ENCODE measurements at regions not wholly inside any gene's neighbourhood (a gene's known extent, or its start where the extent isn't known, plus 50 kb on each side); places are given as distances from the start of the nearest gene placed in this dataset.

DNA sequence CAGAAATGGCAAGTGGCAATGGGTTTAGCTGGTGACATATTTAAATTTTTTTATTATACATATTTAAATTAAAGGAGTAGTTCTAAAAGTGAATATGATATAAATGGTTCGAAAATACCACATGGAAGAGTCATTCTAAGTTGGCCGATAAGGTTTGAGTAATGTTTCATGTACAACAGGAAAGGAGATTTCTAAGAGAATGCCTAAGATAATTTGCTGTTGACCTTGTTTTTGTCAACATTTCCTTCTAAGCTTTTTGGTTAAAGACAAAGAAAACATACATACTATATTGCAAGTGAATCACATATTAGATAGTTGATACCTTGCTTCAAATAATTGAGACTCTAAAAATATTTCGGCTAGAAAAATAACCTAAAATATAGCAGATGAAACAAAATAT lies 526.6 kb upstream of the SLIT2 start (continued):
- TF ChIP-seq, protein P1, sequence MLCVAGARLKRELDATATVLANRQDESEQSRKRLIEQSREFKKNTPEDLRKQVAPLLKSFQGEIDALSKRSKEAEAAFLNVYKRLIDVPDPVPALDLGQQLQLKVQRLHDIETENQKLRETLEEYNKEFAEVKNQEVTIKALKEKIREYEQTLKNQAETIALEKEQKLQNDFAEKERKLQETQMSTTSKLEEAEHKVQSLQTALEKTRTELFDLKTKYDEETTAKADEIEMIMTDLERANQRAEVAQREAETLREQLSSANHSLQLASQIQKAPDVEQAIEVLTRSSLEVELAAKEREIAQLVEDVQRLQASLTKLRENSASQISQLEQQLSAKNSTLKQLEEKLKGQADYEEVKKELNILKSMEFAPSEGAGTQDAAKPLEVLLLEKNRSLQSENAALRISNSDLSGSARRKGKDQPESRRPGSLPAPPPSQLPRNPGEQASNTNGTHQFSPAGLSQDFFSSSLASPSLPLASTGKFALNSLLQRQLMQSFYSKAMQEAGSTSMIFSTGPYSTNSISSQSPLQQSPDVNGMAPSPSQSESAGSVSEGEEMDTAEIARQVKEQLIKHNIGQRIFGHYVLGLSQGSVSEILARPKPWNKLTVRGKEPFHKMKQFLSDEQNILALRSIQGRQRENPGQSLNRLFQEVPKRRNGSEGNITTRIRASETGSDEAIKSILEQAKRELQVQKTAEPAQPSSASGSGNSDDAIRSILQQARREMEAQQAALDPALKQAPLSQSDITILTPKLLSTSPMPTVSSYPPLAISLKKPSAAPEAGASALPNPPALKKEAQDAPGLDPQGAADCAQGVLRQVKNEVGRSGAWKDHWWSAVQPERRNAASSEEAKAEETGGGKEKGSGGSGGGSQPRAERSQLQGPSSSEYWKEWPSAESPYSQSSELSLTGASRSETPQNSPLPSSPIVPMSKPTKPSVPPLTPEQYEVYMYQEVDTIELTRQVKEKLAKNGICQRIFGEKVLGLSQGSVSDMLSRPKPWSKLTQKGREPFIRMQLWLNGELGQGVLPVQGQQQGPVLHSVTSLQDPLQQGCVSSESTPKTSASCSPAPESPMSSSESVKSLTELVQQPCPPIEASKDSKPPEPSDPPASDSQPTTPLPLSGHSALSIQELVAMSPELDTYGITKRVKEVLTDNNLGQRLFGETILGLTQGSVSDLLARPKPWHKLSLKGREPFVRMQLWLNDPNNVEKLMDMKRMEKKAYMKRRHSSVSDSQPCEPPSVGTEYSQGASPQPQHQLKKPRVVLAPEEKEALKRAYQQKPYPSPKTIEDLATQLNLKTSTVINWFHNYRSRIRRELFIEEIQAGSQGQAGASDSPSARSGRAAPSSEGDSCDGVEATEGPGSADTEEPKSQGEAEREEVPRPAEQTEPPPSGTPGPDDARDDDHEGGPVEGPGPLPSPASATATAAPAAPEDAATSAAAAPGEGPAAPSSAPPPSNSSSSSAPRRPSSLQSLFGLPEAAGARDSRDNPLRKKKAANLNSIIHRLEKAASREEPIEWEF (IDR thresholded peaks at IDR 0.05; ENCODE audit: insufficient replicate concordance, low read depth, low read length) = no peak
- TF ChIP-seq SMC3 (IDR thresholded peaks at IDR 0.05; ENCODE audit: borderline replicate concordance, low read length) (no peak), EZH2 (IDR thresholded peaks at IDR 0.05; ENCODE audit: borderline replicate concordance, control insufficient read depth, low read depth, low read length) (no peak), IKZF2 (IDR thresholded peaks at IDR 0.05) (no peak), KAT2A (conservative IDR thresholded peaks at IDR 0.05; ENCODE audit: control insufficient read depth, low read depth, low read length) (no peak), MEF2A (IDR thresholded peaks at IDR 0.05; ENCODE audit: insufficient read depth, low read depth, low read length) (no peak), HDAC6 (IDR thresholded peaks at IDR 0.05; ENCODE audit: unreplicated experiment) (no peak)

DNA sequence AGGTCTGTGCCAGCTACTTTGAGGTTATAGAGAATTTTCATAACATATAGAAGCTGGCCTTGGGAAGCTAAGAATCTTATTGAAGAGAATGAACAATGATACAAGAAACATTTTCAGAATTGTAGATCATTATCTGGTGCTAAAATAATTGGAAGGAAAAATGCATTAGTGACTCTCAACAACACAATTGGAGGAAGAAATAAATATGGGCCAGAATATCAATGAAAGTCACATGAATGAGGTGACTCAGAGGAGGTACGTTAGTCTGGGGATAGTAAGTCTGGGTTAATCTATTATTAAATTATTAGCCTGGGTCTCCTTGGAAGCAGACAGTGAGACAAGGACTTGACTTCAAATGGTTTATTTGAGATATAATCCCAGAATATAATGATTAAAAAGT lies 529.3 kb upstream of the SLIT2 start:
- H4K20me1 ChIP-seq (ENCODE audit: control insufficient read depth, insufficient read depth) = no peaks in the 10 kb centered on the region
- H3K79me2 ChIP-seq (ENCODE audit: control insufficient read depth, insufficient read depth, low read length) = no peaks in the 10 kb centered on the region
- no peak overlapping the region for H2AFZ ChIP-seq (ENCODE audit: control insufficient read depth, low read depth, low read length)
- DNase-seq (ENCODE audit: low read depth, low spot score) = no peak
- no peaks in the 10 kb centered on the region for H3K4me1 ChIP-seq (ENCODE audit: control insufficient read depth, insufficient read depth, low read length)
- H3K9me3 ChIP-seq (replicated peaks; ENCODE audit: control insufficient read depth, insufficient read depth, low read length) = no peaks in the 10 kb centered on the region
- RAD21 ChIA-PET (ENCODE audit: unreplicated experiment) = no interaction called here
- H3K4me2 ChIP-seq (ENCODE audit: control insufficient read depth, insufficient read depth) = no peak overlapping the region
- no peaks in the 10 kb centered on the region for H3K36me3 ChIP-seq (ENCODE audit: control insufficient read depth in 2 of 2, insufficient read depth in 2 of 2, low read length in 1 of 2)
- no peak overlapping the region for H3K9ac ChIP-seq (ENCODE audit: control insufficient read depth, insufficient read depth, low read length)
- H3K27ac ChIP-seq (ENCODE audit: control insufficient read depth, insufficient read depth) = no peak overlapping the region
- POLR2A ChIA-PET = no interaction called here
- ATAC-seq = no peak
- SMC1A ChIA-PET (ENCODE audit: uncharacterized antibody, unreplicated experiment) = no interaction called here
- H3K4me3 ChIP-seq = no peak overlapping the region
- intact Hi-C loops (cut with micrococcal nuclease; ENCODE audit: unreplicated experiment) (no loop called here), in situ Hi-C loops (cut with MboI) (no loop called here)
- BruUV-seq (replicated peaks) = no TSS peak
- no peaks in the 10 kb centered on the region for H3K27me3 ChIP-seq (replicated peaks in 1 of 2; ENCODE audit: control insufficient read depth in 2 of 2, insufficient read depth in 2 of 2, low read length in 1 of 2)
- 0% methylated on average over 1 of the region's 1 CpG for WGBS (ENCODE audit: insufficient coverage, insufficient replicate concordance, low lambda C conversion rate, missing lambda C conversion rate)
- CTCF ChIA-PET = no interaction called here
- FAIRE-seq = no peak
- TF ChIP-seq, protein P2, sequence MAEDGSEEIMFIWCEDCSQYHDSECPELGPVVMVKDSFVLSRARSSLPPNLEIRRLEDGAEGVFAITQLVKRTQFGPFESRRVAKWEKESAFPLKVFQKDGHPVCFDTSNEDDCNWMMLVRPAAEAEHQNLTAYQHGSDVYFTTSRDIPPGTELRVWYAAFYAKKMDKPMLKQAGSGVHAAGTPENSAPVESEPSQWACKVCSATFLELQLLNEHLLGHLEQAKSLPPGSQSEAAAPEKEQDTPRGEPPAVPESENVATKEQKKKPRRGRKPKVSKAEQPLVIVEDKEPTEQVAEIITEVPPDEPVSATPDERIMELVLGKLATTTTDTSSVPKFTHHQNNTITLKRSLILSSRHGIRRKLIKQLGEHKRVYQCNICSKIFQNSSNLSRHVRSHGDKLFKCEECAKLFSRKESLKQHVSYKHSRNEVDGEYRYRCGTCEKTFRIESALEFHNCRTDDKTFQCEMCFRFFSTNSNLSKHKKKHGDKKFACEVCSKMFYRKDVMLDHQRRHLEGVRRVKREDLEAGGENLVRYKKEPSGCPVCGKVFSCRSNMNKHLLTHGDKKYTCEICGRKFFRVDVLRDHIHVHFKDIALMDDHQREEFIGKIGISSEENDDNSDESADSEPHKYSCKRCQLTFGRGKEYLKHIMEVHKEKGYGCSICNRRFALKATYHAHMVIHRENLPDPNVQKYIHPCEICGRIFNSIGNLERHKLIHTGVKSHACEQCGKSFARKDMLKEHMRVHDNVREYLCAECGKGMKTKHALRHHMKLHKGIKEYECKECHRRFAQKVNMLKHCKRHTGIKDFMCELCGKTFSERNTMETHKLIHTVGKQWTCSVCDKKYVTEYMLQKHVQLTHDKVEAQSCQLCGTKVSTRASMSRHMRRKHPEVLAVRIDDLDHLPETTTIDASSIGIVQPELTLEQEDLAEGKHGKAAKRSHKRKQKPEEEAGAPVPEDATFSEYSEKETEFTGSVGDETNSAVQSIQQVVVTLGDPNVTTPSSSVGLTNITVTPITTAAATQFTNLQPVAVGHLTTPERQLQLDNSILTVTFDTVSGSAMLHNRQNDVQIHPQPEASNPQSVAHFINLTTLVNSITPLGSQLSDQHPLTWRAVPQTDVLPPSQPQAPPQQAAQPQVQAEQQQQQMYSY (CRISPR knock-in tag; IDR thresholded peaks at IDR 0.05) = no peak
- TF ChIP-seq, protein P3, sequence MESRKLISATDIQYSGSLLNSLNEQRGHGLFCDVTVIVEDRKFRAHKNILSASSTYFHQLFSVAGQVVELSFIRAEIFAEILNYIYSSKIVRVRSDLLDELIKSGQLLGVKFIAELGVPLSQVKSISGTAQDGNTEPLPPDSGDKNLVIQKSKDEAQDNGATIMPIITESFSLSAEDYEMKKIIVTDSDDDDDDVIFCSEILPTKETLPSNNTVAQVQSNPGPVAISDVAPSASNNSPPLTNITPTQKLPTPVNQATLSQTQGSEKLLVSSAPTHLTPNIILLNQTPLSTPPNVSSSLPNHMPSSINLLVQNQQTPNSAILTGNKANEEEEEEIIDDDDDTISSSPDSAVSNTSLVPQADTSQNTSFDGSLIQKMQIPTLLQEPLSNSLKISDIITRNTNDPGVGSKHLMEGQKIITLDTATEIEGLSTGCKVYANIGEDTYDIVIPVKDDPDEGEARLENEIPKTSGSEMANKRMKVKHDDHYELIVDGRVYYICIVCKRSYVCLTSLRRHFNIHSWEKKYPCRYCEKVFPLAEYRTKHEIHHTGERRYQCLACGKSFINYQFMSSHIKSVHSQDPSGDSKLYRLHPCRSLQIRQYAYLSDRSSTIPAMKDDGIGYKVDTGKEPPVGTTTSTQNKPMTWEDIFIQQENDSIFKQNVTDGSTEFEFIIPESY (IDR thresholded peaks at IDR 0.05) = no peak
- TF ChIP-seq, protein P4, sequence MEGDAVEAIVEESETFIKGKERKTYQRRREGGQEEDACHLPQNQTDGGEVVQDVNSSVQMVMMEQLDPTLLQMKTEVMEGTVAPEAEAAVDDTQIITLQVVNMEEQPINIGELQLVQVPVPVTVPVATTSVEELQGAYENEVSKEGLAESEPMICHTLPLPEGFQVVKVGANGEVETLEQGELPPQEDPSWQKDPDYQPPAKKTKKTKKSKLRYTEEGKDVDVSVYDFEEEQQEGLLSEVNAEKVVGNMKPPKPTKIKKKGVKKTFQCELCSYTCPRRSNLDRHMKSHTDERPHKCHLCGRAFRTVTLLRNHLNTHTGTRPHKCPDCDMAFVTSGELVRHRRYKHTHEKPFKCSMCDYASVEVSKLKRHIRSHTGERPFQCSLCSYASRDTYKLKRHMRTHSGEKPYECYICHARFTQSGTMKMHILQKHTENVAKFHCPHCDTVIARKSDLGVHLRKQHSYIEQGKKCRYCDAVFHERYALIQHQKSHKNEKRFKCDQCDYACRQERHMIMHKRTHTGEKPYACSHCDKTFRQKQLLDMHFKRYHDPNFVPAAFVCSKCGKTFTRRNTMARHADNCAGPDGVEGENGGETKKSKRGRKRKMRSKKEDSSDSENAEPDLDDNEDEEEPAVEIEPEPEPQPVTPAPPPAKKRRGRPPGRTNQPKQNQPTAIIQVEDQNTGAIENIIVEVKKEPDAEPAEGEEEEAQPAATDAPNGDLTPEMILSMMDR (IDR thresholded peaks at IDR 0.05 in 2 of 3, conservative IDR thresholded peaks at IDR 0.05 in 1 of 3; ENCODE audit: control insufficient read depth in 2 of 3, extremely low read depth in 1 of 3, insufficient read depth in 1 of 3, low read depth in 3 of 3, low read length in 3 of 3) = no peak

Data from GM12878 (cell line).